GM19035 (cell line): ENCODE measurements at regions not wholly inside any gene's neighbourhood (a gene's known extent, or its start where the extent isn't known, plus 50 kb on each side); places are given as distances from the start of the nearest gene placed in this dataset.
A peak's percentile ranks its signal among the peaks of the same experiment; 100 is the strongest.

Experiments used
- ATAC-seq: cut with Tn5 transposase; IDR thresholded peaks from one replicate; pipeline ENCODE4 v1.9.1; 2021; ENCODE audit not compliant: unreplicated experiment

DNA sequence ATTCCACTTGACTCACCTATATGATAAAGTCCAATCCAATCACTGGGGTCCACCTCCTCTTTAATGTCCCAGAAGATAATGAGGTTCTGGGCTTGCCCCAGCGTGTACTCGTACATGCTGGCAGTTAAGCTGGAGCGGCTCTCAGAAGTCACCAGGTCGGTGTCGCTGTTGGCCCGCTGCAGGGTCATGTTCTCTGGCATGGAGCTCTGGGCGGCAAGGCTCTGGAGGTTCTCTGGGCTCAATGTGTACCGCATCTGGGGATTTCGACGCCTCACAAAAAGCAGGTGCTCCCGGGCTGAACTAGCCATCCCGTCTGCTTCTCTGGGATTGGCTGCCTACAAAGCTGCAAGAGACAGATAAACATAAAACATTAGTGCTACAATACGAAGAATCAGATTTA, 206.4 kb upstream of the CCDC150 start:
- no peak for ATAC-seq

DNA sequence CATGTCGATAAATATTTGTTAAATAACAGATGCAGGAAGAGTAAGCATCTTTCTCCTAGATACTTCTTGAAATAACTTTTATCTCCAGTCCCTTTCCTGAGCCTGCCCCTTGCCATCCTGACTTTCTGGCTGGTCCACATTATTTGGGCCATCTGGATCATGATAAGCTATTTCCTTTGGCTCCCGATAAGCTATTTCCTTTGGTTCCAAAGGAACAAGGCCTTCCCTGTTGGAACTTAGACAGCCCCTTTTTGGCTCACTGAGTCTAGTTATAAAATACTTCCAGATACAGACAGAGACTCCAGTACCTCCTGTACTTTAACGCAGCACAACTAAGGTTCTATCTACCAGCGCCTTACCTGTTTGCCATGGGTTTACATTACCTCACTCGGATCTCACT, 205.3 kb upstream of the CCDC150 start:
- ATAC-seq, result no peak

DNA sequence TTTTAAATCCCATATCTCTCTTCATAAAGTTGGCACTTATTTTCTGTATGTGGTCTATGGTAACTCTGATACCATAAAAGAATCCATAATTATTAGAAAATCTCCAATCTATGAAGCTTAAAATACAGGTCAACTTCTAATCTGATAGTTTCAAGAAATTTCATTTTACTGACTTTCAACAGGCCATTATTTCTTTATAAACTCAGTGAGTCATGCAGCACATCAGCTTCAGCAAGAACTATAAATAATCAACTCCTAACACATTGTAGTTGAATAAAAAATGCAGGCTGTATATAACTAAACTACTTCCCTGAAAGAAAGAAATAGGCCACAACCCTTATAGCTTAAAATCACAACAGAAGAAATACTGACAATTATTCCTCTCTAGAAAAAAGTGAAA, 204.3 kb upstream of the CCDC150 start:
- no peak for ATAC-seq

DNA sequence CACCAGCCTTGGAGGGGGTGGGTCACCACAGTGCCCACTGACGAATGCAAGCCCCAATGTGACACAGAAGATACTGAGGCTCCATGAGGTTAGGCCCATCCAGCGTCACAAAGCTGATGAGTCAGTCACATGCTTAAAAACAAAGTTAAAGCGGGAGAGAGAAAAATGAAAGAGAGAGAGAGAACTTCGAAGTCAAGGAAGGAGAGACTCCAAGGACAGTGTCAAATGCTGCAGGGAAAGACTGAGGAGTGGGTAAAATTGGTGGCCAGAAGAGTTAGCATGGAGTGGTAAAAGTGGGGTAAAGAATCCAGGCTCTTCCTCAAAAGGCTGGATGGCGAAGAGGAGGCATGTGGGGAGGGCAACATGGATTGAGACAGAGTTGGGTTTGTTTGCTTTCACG, 201.9 kb upstream of the CCDC150 start:
- ATAC-seq, result no peak

DNA sequence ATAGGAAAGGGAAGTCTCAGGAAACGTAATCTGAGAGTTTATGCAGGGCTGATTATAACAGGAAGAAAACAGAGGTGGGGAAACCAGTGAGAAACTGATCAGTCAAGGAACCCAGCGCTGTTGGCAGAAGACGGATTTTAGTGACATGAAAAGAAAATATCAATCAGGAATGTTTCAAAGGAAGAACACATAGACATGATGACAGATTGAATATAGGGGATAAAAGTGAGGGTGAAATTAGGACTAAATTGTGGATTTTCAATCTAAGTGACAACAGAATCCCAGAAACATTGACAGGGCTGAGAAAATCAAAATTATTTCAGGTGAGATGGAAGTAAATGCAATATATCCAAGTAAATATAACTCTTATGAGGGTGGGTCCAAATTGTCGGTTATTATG, 199.8 kb upstream of the CCDC150 start:
- no peak for ATAC-seq

DNA sequence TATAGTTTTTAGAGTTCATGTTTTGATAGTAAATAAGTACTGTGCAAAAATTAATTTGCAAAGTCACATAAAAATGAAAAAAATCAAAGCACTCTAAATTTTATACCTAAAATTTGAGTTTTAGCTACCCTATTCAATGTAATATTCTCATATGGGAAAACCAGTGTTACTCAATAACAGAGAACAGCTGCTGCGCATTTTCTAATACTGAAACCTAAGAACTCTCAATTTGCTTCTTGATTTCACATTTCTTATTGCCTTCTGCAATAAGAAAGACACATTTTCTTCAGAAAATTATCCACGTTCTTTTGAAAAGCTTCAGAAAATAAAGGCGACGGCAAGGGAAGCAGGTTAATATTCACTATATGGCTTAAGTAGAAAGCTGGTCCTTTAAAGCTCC, 199.1 kb upstream of the CCDC150 start:
- no peak for ATAC-seq

DNA sequence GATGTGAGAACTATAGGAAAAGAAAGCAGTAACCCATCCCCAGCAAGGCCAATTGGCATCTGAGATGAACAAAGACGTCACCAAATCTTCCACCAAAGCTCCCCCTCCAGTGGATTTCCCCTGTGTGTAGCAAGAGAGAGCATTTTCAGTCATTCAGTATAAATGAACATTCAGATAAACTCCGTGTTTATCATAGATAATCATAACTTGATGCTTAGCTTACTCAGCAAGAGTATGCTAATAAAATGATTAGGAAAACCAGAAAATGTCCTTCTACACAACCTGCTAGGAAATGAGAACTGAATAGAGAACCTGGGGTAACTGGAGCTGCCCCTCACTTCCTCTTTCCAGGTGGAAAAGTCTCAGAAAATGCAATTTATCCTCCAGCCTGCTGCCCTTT, 198.0 kb upstream of the CCDC150 start:
- ATAC-seq, result no peak

DNA sequence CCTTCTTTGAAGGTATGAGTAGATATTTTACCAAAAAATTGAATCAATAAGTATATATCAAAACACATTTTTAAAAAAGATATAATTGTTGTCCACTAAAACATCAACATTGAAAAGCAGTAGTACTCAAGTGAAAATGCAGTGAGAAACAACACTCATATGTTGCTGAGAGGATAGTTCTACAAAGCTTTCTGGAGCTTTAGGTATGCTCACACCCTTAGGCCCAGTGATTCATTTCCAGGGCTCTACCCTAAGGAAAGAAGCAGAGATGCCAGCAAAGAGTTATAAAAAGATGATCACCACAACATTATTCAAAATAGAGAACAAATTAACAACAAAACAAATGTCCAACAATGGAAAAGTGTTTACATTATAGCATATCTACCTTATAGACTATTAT, 197.3 kb upstream of the CCDC150 start:
- ATAC-seq, result no peak

DNA sequence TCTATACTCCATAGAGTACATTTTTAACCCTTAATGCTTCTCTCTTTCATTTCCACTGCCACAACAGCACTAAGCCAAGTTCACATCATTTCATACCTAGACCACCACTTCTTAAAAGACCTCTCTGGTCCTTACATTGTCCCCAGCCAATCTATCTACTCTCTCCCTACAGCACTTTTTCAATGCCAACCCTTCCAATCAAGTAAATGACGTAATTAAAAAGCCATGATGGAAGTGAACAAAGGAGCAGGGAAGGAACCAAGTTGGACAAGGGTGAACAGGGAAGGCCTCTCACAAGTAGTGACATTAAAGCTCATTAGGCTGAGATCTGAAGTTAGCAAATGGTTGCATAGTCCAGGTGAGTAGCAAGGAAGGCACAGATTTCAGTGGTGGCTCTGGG, 195.1 kb upstream of the CCDC150 start:
- ATAC-seq, result no peak

DNA sequence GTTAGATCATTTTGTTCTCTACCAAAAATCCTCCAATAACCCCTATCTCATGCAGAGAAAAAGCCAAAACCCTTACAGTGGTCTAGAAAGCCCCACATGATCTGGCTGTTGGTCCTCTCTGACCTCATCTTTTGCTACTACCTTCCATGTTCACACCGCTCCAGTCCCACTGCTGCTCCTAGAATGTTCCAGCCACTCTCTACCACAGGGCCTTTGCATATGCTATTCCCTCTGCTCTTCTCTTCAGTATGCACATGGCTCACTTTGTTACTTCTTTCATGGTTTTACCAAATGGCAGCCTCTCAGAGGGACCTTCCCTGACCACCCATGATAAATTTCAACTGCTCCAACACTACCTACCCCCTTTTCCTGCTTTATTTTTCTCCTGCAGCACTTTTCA, 193.5 kb upstream of the CCDC150 start:
- ATAC-seq, result no peak

DNA sequence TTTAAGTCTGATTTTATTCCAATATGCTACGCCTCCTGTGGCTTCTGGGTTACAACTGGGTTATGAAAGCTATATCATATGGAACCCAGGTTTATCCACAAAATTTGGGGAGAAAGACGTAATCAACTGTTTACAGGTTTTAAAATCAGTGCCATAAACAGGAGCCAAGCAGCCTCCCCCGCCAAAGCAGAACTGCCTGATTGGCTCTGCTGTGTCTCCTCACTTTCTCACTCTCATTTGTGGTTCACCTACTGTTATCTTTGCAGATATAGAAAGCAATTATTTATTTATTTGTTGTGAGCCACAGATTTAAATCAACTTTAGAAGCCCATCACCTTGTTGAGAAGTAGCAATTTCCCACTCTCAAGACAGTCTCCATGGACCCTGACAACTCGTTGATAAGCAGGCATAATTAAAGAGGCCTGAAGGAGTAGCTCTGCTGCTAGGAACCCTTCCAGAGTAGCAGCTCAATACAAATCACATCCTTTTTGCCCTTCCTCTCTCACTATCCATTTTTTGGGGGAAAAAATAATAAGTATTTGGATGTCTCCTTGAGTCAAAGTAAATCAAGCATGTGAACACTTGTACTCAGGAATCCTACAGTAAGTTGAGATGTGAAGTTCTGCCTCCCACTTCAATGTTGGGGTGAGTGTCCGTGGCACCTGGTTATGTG, 191.0 kb upstream of the CCDC150 start:
- ATAC-seq, result no peak

DNA sequence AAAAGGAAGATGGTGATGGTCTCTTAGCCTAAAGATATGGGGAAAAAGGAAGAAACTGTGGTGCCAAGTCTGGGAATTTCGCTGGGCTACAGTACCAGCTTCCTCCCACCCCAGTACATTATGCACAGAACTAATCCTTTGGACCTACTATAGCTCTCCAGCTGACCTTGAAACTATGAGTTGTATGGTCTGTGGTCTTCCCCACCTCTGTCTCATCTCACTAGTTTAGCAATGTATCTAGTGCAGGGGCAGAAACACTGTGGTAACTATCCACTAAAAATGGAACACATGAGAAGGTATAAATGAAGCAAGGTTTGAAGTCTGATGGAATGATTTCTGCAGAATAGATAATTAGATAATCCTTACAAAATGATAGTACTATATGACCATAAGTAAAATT, 190.4 kb upstream of the CCDC150 start:
- ATAC-seq, result no peak

DNA sequence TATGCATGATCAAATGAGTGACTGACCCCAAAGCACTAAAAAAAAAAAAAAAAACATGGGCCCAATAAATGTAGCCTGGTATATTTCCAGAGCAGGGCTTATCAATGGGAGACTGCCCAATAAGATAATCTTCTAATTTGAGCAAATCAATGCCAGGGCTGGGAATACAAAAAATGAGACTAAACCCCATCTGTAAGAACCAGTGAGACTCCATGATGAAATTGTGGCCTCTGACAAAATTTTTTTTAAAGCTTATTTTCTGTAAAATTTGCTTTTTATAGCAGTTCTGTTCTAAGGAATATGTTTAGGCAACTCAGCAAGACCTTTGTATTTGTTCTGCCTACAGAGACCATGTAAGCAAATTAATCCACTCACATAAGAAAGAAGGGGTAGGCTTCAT, 186.8 kb upstream of the CCDC150 start:
- ATAC-seq, result no peak

DNA sequence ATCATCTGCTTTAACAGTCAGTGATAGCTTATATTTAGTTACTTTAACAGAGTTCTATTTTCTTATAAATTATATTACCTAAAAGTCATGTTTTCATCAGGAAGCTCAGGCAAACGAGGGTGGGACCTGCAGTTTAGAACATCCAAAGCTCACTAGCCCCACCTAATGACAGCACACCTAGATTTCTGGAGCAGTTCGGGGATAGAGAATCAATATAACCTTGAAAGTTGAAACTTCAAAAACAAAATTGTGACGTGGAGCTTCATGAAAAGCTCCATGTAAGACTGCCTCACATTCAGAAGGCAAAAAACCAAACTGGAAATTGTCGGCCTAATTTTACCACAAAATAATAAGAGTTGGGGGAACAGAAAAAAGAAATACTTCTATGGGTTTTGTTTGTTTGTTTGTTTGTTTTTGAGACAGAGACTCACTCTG, 185.9 kb upstream of the CCDC150 start:
- ATAC-seq, result peak; percentile 82

DNA sequence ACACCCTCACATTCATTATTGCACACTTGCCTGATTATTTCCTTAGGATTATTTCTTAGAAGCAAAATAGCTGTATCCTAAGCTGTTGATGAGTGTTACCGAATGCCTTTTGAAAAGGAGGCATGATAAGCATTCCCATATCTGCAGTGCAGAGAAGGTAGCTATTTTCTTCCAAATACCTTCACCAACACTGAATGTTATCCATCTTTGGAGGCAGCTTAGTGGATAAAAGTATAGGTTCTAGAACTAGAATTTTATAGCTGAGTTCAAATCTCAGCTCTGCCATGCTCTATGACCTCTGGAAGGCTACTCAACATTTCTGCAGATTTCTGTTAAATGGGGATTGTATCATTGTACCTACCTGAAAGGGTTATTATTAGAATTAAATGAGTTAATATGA, 185.0 kb upstream of the CCDC150 start:
- no peak for ATAC-seq

DNA sequence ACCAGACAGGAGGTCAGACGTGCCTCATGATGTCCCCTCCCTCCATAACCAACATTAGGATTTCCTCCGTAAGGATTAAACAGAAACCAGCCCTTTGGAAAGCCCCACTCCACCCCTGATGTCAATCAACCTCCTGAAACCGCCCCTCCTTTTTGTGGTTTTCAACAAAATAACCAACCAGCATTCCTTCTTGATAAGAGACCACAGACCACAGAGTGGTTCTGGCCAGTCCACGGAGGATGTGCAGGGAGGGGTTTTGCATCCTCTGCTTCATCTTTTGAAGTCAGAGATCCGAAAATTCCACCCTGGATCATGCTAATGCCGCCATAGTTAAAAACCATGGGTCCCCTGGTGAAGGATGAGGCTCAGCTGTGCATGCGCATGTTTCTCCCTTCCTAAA, 180.0 kb upstream of the CCDC150 start:
- ATAC-seq, result no peak

DNA sequence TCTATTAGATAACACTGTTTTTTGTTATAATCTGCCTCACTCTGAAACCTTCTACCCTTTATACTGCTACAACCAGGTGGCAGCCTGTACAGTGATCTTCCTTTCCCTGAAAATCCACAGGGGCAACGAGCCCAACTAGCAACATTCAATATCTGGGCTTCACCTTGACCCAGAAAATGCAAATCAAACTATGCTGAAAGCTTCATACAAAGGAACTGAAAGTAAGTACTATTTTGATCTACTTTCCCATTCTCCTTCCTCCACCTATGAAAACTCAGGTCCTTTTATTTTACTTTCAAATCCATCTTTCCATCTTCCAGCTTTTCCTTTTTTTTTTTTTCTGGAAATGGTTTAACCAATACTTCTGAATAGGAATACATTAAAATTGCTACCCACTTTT, 175.8 kb upstream of the CCDC150 start:
- no peak for ATAC-seq

DNA sequence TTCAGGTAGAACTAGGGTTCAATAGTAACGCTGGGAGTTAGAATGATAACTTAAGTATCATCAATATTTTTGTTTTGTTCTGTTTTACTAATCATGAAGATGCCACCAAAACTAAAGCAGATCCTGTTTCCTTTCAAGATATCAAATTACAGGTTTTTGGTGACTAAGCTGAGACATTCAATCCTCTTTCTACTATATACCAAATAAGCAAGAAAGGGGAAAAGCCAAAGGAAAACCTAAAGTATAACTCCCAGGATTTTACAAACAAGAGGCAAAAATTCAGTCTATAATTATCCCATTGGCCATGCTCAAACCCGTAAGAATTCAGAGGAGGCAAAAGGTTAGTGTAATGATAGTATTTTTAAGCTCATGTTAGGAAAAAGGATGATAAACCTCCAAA, 175.2 kb upstream of the CCDC150 start:
- no peak for ATAC-seq

DNA sequence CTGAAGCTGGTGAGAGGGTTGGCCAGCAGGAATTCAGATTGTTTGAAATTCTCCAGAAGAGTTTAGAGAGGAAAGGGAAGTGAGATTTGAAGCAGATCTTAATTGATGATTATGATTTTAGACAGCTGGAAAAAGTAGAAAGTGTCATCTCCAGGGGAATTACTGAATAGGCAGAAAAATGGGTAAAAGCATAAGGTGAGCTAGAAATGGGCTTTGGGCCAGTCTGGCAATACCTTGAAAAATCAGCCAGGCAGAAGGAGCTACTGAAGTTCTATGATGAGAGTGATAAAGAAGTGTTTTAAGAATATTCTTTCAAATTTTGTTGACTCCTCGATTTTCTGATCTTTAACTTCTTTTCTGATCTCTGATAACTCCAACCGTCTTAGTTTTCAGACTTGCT, 172.9 kb upstream of the CCDC150 start:
- ATAC-seq, result no peak

DNA sequence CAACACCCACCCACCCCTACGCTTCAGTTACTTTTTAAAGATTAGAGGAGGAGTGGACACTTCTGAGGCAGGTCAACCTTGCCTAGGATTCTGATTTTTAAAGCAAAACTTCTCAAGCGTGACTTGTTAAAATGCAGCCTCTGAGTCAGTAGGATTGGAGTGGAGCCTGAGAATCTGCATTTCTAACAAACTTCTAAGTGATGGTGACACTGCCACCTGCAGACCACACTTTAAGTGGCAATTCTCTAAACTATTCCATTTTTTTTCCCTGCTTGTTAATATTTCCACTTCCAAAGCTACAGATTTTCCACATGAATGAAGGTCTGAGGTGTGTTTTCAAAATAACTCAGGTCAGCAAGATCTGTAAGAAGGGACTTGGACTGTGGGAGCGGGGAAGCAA, 171.1 kb upstream of the CCDC150 start:
- no peak for ATAC-seq

DNA sequence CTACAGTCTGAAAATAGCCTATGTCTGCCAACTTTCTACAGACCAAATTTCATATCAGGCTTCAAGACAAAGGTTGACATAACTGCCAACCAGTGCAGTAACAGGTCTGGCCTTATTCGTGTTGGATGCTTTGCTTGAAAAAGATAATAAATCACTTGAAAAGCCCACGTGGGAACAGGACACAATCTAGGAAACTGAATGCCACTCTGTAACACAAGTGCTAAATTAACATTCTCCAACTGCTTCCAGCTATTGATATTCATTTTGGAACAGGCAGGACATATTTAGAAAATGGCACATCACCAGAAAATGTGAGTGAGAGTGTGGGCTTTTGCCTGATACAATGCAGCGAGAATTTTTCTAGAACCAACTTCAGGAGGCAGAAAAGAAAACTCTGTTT, 165.9 kb upstream of the CCDC150 start:
- no peak for ATAC-seq

DNA sequence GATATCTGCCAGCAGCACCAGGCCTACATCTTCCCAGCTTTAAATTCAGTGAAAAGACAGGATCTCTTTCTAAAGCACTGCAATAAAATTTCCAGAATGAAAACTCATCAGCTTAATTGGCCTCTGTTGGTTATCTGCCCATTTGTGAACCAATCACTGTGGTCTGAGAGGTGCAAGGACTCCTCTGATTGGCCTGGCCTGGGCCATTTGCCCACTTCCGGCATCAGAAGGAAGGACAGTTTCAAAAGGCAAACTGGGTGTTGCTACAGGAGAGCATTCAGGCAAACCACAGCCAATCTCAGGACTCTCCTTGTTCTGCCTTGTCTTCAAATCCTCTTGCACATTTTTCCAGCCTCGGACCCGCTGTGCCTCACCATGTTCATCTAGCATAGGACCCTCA, 163.9 kb upstream of the CCDC150 start:
- no peak for ATAC-seq

DNA sequence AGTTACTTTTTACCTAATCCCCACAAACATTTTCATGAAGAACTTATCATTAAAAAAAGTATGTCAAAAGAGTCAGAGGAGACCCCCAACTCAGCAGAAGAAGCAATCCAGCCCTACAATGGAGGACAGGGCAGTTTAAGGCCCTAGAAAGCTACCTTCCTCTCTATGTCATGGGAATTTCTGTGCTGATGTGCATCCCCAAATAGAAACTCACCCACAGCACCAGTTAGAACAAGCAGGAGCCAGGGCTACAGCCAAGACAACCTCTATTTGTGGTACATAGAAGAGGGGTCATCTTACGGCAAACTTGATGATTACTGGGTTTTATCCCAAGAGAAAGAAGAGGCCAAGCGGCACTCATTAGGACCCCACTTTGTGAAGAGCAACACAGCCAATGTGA, 160.9 kb upstream of the CCDC150 start:
- no peak for ATAC-seq

DNA sequence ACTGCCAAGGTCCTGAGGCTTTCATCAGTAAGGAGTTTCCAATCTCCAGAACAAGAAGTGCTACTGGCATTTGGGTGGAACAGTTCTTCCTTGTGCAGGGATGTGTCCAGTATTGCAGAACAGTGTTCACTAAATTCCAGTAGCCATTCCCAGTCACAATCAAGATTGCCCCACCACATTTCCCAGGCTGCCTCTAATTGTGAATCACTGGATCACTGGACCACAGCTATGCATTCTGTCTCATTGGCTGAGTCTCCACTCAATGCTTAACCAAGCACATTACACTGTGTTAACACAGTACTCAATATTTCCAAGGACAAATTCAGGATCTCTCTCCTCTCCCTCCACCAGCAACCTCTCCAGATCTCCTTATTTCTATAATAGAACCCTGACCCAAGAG, 160.2 kb upstream of the CCDC150 start:
- ATAC-seq, result no peak
